HG03342 (cell line): ENCODE measurements at regions not wholly inside any gene's neighbourhood (a gene's known extent, or its start where the extent isn't known, plus 50 kb on each side); places are given as distances from the start of the nearest gene placed in this dataset.

Source experiments
- ATAC-seq: cut with Tn5 transposase; IDR thresholded peaks from one replicate; pipeline ENCODE4 v1.9.1; 2021; ENCODE audit warnings: mild to moderate bottlenecking, moderate library complexity; ENCODE audit not compliant: unreplicated experiment

GRCh38 chr11:45036010-45036409 is 85.3 kb upstream of the TP53I11 start:
- no peak for ATAC-seq

- ATAC-seq = no peak
Observed at GRCh38 chr11:45036733-45037132, 86.0 kb upstream of the TP53I11 start.

- ATAC-seq = no peak
Observed at GRCh38 chr11:45037434-45038005, 86.8 kb upstream of the TP53I11 start.

- ATAC-seq = no peak
Observed at GRCh38 chr11:45038923-45039322, 88.2 kb upstream of the TP53I11 start.

- no peak for ATAC-seq
Observed at GRCh38 chr11:45041596-45041995, 90.9 kb upstream of the TP53I11 start.

- no peak for ATAC-seq
Observed at GRCh38 chr11:45042560-45042959, 91.9 kb upstream of the TP53I11 start.

GRCh38 chr11:45043755-45044475 is 93.2 kb upstream of the TP53I11 start:
- ATAC-seq = no peak

GRCh38 chr11:45045683-45046471 is 95.2 kb upstream of the TP53I11 start:
- ATAC-seq = no peak

GRCh38 chr11:45048313-45048841 is 97.7 kb upstream of the TP53I11 start:
- no peak for ATAC-seq

GRCh38 chr11:45048870-45049691 is 97.4 kb upstream of the PRDM11 start:
- ATAC-seq = no peak

- ATAC-seq = no peak
Observed at GRCh38 chr11:45050111-45050510, 96.3 kb upstream of the PRDM11 start.

GRCh38 chr11:45051621-45052020 is 94.8 kb upstream of the PRDM11 start:
- ATAC-seq = no peak

- ATAC-seq = no peak
Observed at GRCh38 chr11:45052361-45052760, 94.1 kb upstream of the PRDM11 start.

GRCh38 chr11:45053736-45054446 is 92.5 kb upstream of the PRDM11 start:
- no peak for ATAC-seq

- ATAC-seq = no peak
Observed at GRCh38 chr11:45054956-45055355, 91.5 kb upstream of the PRDM11 start.

- no peak for ATAC-seq
Observed at GRCh38 chr11:45056529-45056928, 89.9 kb upstream of the PRDM11 start.

GRCh38 chr11:45057938-45058646 is 88.3 kb upstream of the PRDM11 start:
- no peak for ATAC-seq

GRCh38 chr11:45058647-45058950 is 87.8 kb upstream of the PRDM11 start:
- ATAC-seq = no peak

GRCh38 chr11:45060707-45061106 is 85.7 kb upstream of the PRDM11 start:
- no peak for ATAC-seq

- no peak for ATAC-seq
Observed at GRCh38 chr11:45061641-45062040, 84.8 kb upstream of the PRDM11 start.
